ENCODE measurements at regions not wholly inside any gene's neighbourhood (a gene's known extent, or its start where the extent isn't known, plus 50 kb on each side); places are given as distances from the start of the nearest gene placed in this dataset.

DNA sequence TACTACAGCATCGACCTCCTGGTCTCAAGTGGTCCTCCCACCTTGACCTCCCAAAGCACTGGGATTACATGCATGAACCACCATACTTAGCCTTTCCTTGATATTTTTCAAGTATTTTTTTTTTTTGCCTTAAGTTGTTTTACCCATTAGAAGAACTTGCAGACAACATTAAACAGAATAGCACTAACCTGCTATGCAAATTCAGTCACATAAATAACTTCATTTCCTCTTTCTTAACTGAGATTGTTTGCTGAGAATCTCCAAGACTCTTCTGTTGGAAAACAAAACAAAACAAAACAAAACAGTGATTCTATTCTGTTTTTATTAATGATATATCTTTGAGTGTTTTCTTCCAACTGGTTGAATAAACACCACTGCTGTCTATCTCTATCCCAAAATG, 115.9 kb upstream of the IFNG-AS1 start:
- H3K9ac ChIP-seq (ENCODE audit: low read length): no peak overlapping the region
- no peak overlapping the region for H3K18ac ChIP-seq (ENCODE audit: low read depth in 1 of 2, low read length in 2 of 2)
- H2AK5ac ChIP-seq (ENCODE audit: low read length, severe bottlenecking): no peak overlapping the region
- WGBS: 79% methylated on average over 1 of the region's 1 CpG
- H3K36me3 ChIP-seq (ENCODE audit: control insufficient read depth in 1 of 2, insufficient read depth in 2 of 2, low read depth in 1 of 2, low read length in 2 of 2): no peaks in the 10 kb centered on the region
- no peak overlapping the region for H4K8ac ChIP-seq (ENCODE audit: low read length)
- H2BK120ac ChIP-seq (ENCODE audit: low read depth, low read length): no peak overlapping the region
- H3K79me1 ChIP-seq (replicated peaks; ENCODE audit: low read length, poor library complexity, severe bottlenecking): no peaks in the 10 kb centered on the region
- no peak overlapping the region for H2BK12ac ChIP-seq (ENCODE audit: low read length in 2 of 2)
- no peak overlapping the region for H2BK5ac ChIP-seq (ENCODE audit: low read depth, low read length, poor library complexity, severe bottlenecking)
- no peak overlapping the region for H2BK15ac ChIP-seq (ENCODE audit: low read depth, poor library complexity, severe bottlenecking)
- no peaks in the 10 kb centered on the region for H3K9me3 ChIP-seq (ENCODE audit: control insufficient read depth, low read length)
- H2AFZ ChIP-seq (ENCODE audit: low read depth, low read length): no peak overlapping the region
- H3K4ac ChIP-seq (ENCODE audit: low read depth in 1 of 2, low read length in 2 of 2): no peak overlapping the region
- no peak overlapping the region for H4K91ac ChIP-seq (ENCODE audit: low read length)
- no peak overlapping the region for H3K27ac ChIP-seq (ENCODE audit: low read length, poor library complexity, severe bottlenecking)
- no peak overlapping the region for H3K4me2 ChIP-seq (ENCODE audit: low read length, poor library complexity, severe bottlenecking)
- H3K4me3 ChIP-seq (ENCODE audit: insufficient read depth in 1 of 2, low read depth in 1 of 2, low read length in 2 of 2): no peak overlapping the region
- no peak for DNase-seq
- H3K14ac ChIP-seq (ENCODE audit: low read length in 2 of 2): no peak overlapping the region
- H3K23ac ChIP-seq (ENCODE audit: low read length in 2 of 2): no peak overlapping the region
- H3K4me1 ChIP-seq (ENCODE audit: control insufficient read depth, insufficient read depth, low read depth, low read length): peaks cover 2% of the 10 kb centered on the region
- no peaks in the 10 kb centered on the region for H3K27me3 ChIP-seq (ENCODE audit: control insufficient read depth in 1 of 2, insufficient read depth in 1 of 2, low read length in 2 of 2)

DNA sequence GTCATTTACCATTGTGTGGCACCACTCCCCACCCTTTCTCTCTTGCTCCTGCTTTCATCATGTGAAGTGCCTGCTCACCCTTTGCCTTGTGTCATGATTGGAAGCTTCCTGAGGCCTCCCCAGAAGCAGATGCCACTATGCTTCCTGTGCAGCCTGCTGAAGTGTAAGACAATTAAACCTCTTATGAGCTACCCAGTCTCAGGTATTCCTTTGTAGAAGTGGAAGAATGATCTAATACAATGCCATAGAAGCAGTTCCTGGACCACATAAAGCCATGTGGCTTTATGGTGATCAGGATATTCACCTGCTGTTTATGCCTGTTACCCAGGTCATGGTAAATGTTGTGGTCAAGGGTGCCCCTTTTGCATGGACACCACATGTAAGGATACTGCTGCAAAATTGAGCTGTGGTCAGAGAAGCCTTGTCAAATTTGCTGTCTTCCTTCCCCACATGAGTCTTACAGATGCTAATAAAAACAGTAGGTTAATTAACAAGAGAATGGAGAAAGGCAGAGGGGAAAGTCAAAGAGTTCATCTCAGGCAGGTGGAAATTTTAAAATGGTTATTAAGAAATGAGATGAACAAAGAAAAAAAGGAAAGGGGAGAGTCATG, 112.8 kb upstream of the IFNG-AS1 start:
- no peak overlapping the region for H3K14ac ChIP-seq (ENCODE audit: low read length in 2 of 2)
- H3K23ac ChIP-seq (ENCODE audit: low read length in 2 of 2): no peak overlapping the region
- H3K27ac ChIP-seq (ENCODE audit: low read length, poor library complexity, severe bottlenecking): no peak overlapping the region
- H3K9me3 ChIP-seq (ENCODE audit: control insufficient read depth, low read length): no peaks in the 10 kb centered on the region
- no peak overlapping the region for H4K91ac ChIP-seq (ENCODE audit: low read length)
- no peak overlapping the region for H2BK12ac ChIP-seq (ENCODE audit: low read length in 2 of 2)
- no peak overlapping the region for H3K9ac ChIP-seq (ENCODE audit: low read length)
- DNase-seq: no peak
- no peak overlapping the region for H2AFZ ChIP-seq (ENCODE audit: low read depth, low read length)
- no peaks in the 10 kb centered on the region for H3K79me1 ChIP-seq (replicated peaks; ENCODE audit: low read length, poor library complexity, severe bottlenecking)
- H3K4me1 ChIP-seq (ENCODE audit: control insufficient read depth, insufficient read depth, low read depth, low read length): no peaks in the 10 kb centered on the region
- no peak overlapping the region for H3K4me2 ChIP-seq (ENCODE audit: low read length, poor library complexity, severe bottlenecking)
- no peak overlapping the region for H3K4ac ChIP-seq (ENCODE audit: low read depth in 1 of 2, low read length in 2 of 2)
- no peak overlapping the region for H2BK5ac ChIP-seq (ENCODE audit: low read depth, low read length, poor library complexity, severe bottlenecking)
- H3K4me3 ChIP-seq (ENCODE audit: insufficient read depth in 1 of 2, low read depth in 1 of 2, low read length in 2 of 2): no peak overlapping the region
- H2BK120ac ChIP-seq (ENCODE audit: low read depth, low read length): no peak overlapping the region
- no peak overlapping the region for H2AK5ac ChIP-seq (ENCODE audit: low read length, severe bottlenecking)
- no peaks in the 10 kb centered on the region for H3K36me3 ChIP-seq (ENCODE audit: control insufficient read depth in 1 of 2, insufficient read depth in 2 of 2, low read depth in 1 of 2, low read length in 2 of 2)
- no peaks in the 10 kb centered on the region for H3K27me3 ChIP-seq (ENCODE audit: control insufficient read depth in 1 of 2, insufficient read depth in 1 of 2, low read length in 2 of 2)
- H3K18ac ChIP-seq (ENCODE audit: low read depth in 1 of 2, low read length in 2 of 2): no peak overlapping the region
- no peak overlapping the region for H4K8ac ChIP-seq (ENCODE audit: low read length)
- no peak overlapping the region for H2BK15ac ChIP-seq (ENCODE audit: low read depth, poor library complexity, severe bottlenecking)

DNA sequence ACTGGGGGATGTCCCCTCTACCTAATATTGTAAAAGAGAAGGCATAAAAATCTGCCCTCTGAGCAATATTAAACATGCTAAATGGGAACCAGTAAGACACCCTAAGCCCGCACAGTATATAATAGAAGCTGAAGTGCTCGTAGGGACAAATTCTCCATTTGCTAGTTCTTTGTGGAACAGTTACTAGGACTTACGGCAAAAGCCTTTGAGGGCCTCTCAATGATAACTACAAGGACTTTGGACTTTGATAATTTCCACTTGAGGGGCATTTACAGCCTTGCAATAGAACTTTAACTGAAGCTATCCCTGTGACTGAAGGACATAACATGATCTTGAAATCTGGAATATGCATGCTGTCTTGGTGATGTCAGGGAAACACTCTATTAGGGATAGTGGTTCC, 111.5 kb upstream of the IFNG-AS1 start:
- Histone ChIP-seq H3K27me3 (ENCODE audit: control insufficient read depth in 1 of 2, insufficient read depth in 1 of 2, low read length in 2 of 2) (no peaks in the 10 kb centered on the region), H3K27ac (ENCODE audit: low read length, poor library complexity, severe bottlenecking) (no peak overlapping the region), H3K23ac (ENCODE audit: low read length in 2 of 2) (no peak overlapping the region), H3K9ac (ENCODE audit: low read length) (no peak overlapping the region), H4K91ac (ENCODE audit: low read length) (no peak overlapping the region), H4K8ac (ENCODE audit: low read length) (no peak overlapping the region), H2AFZ (ENCODE audit: low read depth, low read length) (no peak overlapping the region), H2AK5ac (ENCODE audit: low read length, severe bottlenecking) (no peak overlapping the region), H2BK15ac (ENCODE audit: low read depth, poor library complexity, severe bottlenecking) (no peak overlapping the region), H2BK5ac (ENCODE audit: low read depth, low read length, poor library complexity, severe bottlenecking) (no peak overlapping the region), H3K36me3 (ENCODE audit: control insufficient read depth in 1 of 2, insufficient read depth in 2 of 2, low read depth in 1 of 2, low read length in 2 of 2) (no peaks in the 10 kb centered on the region), H3K79me1 (replicated peaks; ENCODE audit: low read length, poor library complexity, severe bottlenecking) (no peaks in the 10 kb centered on the region), H2BK12ac (ENCODE audit: low read length in 2 of 2) (no peak overlapping the region), H3K4ac (ENCODE audit: low read depth in 1 of 2, low read length in 2 of 2) (no peak overlapping the region), H3K4me2 (ENCODE audit: low read length, poor library complexity, severe bottlenecking) (no peak overlapping the region), H2BK120ac (ENCODE audit: low read depth, low read length) (no peak overlapping the region), H3K9me3 (ENCODE audit: control insufficient read depth, low read length) (no peaks in the 10 kb centered on the region), H3K14ac (ENCODE audit: low read length in 2 of 2) (no peak overlapping the region), H3K4me3 (ENCODE audit: insufficient read depth in 1 of 2, low read depth in 1 of 2, low read length in 2 of 2) (no peak overlapping the region), H3K4me1 (ENCODE audit: control insufficient read depth, insufficient read depth, low read depth, low read length) (no peaks in the 10 kb centered on the region), H3K18ac (ENCODE audit: low read depth in 1 of 2, low read length in 2 of 2) (no peak overlapping the region)
- DNase-seq: no peak
- WGBS: 97% methylated on average over 3 of the region's 3 CpGs

DNA sequence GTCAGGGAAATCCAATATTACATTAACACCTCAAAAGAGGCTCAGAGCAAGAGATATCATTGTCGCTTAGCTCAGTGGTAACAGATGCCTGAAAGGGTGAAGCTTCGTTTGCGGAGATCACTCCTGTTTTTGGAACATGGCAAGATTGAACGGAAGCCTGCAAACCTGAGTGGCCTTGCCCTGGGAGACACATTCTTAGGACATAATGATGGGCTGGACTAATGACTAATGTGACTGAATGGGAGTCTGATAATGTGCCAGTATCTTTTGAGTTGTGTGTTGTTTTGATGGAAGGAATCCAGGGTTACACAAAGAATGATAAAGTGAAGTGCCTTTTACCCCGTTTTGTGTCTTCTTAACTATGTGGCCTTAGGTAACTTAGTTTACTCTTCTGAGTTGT, 109.3 kb upstream of the IFNG-AS1 start:
- no peaks in the 10 kb centered on the region for H3K9me3 ChIP-seq (ENCODE audit: control insufficient read depth, low read length)
- 92% methylated on average over 4 of the region's 5 CpGs for WGBS

More for the DNA sequence above, 109.3 kb upstream of the IFNG-AS1 start:
- Histone ChIP-seq H2AK5ac (ENCODE audit: low read length, severe bottlenecking) (no peak overlapping the region), H3K14ac (ENCODE audit: low read length in 2 of 2) (no peak overlapping the region), H2AFZ (ENCODE audit: low read depth, low read length) (no peak overlapping the region), H2BK120ac (ENCODE audit: low read depth, low read length) (no peak overlapping the region), H3K9ac (ENCODE audit: low read length) (no peak overlapping the region), H3K79me1 (replicated peaks; ENCODE audit: low read length, poor library complexity, severe bottlenecking) (no peaks in the 10 kb centered on the region), H3K36me3 (ENCODE audit: control insufficient read depth in 1 of 2, insufficient read depth in 2 of 2, low read depth in 1 of 2, low read length in 2 of 2) (no peaks in the 10 kb centered on the region), H3K18ac (ENCODE audit: low read depth in 1 of 2, low read length in 2 of 2) (no peak overlapping the region), H3K27me3 (ENCODE audit: control insufficient read depth in 1 of 2, insufficient read depth in 1 of 2, low read length in 2 of 2) (no peaks in the 10 kb centered on the region), H4K91ac (ENCODE audit: low read length) (no peak overlapping the region), H3K4me1 (ENCODE audit: control insufficient read depth, insufficient read depth, low read depth, low read length) (no peaks in the 10 kb centered on the region), H3K4me3 (ENCODE audit: insufficient read depth in 1 of 2, low read depth in 1 of 2, low read length in 2 of 2) (no peak overlapping the region), H4K8ac (ENCODE audit: low read length) (no peak overlapping the region), H2BK15ac (ENCODE audit: low read depth, poor library complexity, severe bottlenecking) (no peak overlapping the region), H3K4me2 (ENCODE audit: low read length, poor library complexity, severe bottlenecking) (no peak overlapping the region), H2BK12ac (ENCODE audit: low read length in 2 of 2) (no peak overlapping the region), H2BK5ac (ENCODE audit: low read depth, low read length, poor library complexity, severe bottlenecking) (no peak overlapping the region), H3K23ac (ENCODE audit: low read length in 2 of 2) (no peak overlapping the region), H3K27ac (ENCODE audit: low read length, poor library complexity, severe bottlenecking) (no peak overlapping the region), H3K4ac (ENCODE audit: low read depth in 1 of 2, low read length in 2 of 2) (no peak overlapping the region)
- no peak for DNase-seq

Data from mesenchymal stem cell (in vitro differentiated cells and primary cell).